Spleen (tissue), 7 donors: ENCODE measurements at regions not wholly inside any gene's neighbourhood (a gene's known extent, or its start where the extent isn't known, plus 50 kb on each side); places are given as distances from the start of the nearest gene placed in this dataset.

Source experiments
- POLR2A ChIP-seq, 3 donors: fragments of 450-650 bp; IDR thresholded peaks; one replicate each; pipeline ENCODE4 v1.5.1; 2017; ENCODE audit warnings: antibody characterized with exemption in 3 of 3, mild to moderate bottlenecking in 1 of 3
- POLR2AphosphoS5 ChIP-seq, 3 donors: sonication (generic); formaldehyde crosslinking; IDR thresholded peaks; one replicate each; pipeline ENCODE4 v1.5.1; 2017; ENCODE audit warnings: antibody characterized with exemption in 3 of 3
- TF ChIP-seq, protein P1 (sequence below), 11 experiments: fragments of 200-600 bp in 7 of 11; fragments of 450-650 bp in 4 of 11; sonication (generic) in 4 of 11; IDR thresholded peaks in 8 of 11; conservative IDR thresholded peaks in 3 of 11; 1 replicate in 7 of 11; 2 replicates in 4 of 11; pipeline versions ENCODE4 v1.4.0 to v1.8.0; 2016 to 2021; ENCODE audit warnings: antibody characterized with exemption in 11 of 11, inconsistent platforms in 4 of 11, mild to moderate bottlenecking in 1 of 11
- donor health status: DM: no; HTN: no; CAD: no; lungs with moderate emphysema.
- donor health status: DM: no; HTN: no; CAD: no.
- donor health status: DM: no; HTN: no; CAD: no.

DNA sequence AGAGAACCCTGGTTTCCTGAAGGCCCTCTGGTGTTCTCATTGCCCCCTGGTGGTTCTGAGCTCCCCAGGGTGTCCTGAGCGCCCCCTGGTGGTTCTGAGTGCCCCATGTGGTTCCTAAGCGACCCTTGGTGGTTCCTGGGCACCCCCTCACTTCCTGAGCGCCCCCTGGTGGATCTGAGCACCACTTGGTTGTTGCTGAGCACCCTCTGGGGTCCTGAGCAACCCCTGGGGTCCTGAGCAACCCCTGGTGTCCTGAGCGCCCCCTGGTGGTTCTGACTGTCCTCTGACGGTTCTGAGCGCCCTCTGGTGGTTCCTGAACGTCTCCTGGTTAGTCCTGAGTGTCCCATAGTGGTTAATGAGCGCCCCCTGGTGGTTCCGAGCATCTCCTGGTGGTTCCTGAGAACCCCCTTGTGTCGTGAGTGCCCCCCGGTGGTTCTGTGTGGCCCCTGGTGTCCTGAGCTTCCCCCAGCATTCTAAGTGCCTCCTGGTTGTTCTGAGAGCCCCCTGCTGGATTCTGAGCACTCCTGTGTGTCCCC lies 568.3 kb downstream of the TMEM121 start:
- TF ChIP-seq, protein P1, sequence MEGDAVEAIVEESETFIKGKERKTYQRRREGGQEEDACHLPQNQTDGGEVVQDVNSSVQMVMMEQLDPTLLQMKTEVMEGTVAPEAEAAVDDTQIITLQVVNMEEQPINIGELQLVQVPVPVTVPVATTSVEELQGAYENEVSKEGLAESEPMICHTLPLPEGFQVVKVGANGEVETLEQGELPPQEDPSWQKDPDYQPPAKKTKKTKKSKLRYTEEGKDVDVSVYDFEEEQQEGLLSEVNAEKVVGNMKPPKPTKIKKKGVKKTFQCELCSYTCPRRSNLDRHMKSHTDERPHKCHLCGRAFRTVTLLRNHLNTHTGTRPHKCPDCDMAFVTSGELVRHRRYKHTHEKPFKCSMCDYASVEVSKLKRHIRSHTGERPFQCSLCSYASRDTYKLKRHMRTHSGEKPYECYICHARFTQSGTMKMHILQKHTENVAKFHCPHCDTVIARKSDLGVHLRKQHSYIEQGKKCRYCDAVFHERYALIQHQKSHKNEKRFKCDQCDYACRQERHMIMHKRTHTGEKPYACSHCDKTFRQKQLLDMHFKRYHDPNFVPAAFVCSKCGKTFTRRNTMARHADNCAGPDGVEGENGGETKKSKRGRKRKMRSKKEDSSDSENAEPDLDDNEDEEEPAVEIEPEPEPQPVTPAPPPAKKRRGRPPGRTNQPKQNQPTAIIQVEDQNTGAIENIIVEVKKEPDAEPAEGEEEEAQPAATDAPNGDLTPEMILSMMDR (IDR thresholded peaks at IDR 0.05 in 8 of 11, conservative IDR thresholded peaks at IDR 0.05 in 3 of 11): peak in 3 of 11 experiments; percentile 12 to 27 (median 26)
- TF ChIP-seq POLR2AphosphoS5 (IDR thresholded peaks at IDR 0.05): no peak
- no peak for TF ChIP-seq POLR2A (IDR thresholded peaks at IDR 0.05)
